ENCODE measurements at regions not wholly inside any gene's neighbourhood (a gene's known extent, or its start where the extent isn't known, plus 50 kb on each side); places are given as distances from the start of the nearest gene placed in this dataset.

GRCh38 chr11:91791171-91791468 is 433.5 kb upstream of the FAT3 start:
- DNase-seq (no peak), ATAC-seq (ENCODE audit: low read depth) (no peak)
- Mint-ChIP-seq H3K27ac (no peak overlapping the region), H3K9me3 (no peaks in the 10 kb centered on the region), H3K27me3 (no peaks in the 10 kb centered on the region), H3K36me3 (no peaks in the 10 kb centered on the region), H3K4me3 (no peak overlapping the region), H3K4me1 (peaks cover 2% of the 10 kb centered on the region)
- POLR2A ChIA-PET = no interaction called here

GRCh38 chr11:91790346-91791170 is 434.1 kb upstream of the FAT3 start:
- no peak overlapping the region for H3K27ac Mint-ChIP-seq
- no peak for DNase-seq
- no peak for ATAC-seq (ENCODE audit: low read depth)
- no peaks in the 10 kb centered on the region for H3K27me3 Mint-ChIP-seq
- peaks cover 2% of the 10 kb centered on the region for H3K4me1 Mint-ChIP-seq
- H3K4me3 Mint-ChIP-seq = no peak overlapping the region
- no peaks in the 10 kb centered on the region for H3K9me3 Mint-ChIP-seq
- POLR2A ChIA-PET = no interaction called here
- no peaks in the 10 kb centered on the region for H3K36me3 Mint-ChIP-seq

DNA sequence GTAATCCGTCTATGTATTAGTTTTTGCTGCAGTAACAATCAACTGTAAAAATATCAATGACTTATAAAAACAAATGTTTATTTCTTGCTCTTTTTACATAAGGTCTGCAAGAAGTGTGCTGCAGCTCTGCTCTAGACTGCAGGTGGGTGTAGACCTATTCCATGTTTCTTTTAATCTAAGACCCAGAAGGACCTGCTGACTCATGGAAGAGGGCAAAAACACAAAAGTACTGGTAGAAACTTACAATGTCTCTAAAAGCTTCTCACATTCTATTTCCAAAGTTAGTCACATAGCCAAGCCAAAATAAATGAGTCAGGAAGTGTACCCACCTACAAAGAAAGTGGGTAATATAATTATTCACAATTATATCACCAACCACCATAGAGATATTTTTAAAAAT is 435.9 kb upstream of the FAT3 start:
- Mint-ChIP-seq H3K4me3 (no peak overlapping the region), H3K4me1 (peaks cover 2% of the 10 kb centered on the region), H3K27ac (no peak overlapping the region), H3K27me3 (no peaks in the 10 kb centered on the region), H3K9me3 (peaks cover 2% of the 10 kb centered on the region), H3K36me3 (no peaks in the 10 kb centered on the region)
- ATAC-seq (ENCODE audit: low read depth) (no peak), DNase-seq (no peak)
- POLR2A ChIA-PET = no interaction called here

GRCh38 chr11:91786097-91786496 is 438.5 kb upstream of the FAT3 start:
- Mint-ChIP-seq H3K9me3 (peaks cover 7% of the 10 kb centered on the region), H3K27me3 (no peaks in the 10 kb centered on the region), H3K4me3 (no peak overlapping the region), H3K27ac (no peak overlapping the region), H3K36me3 (no peaks in the 10 kb centered on the region), H3K4me1 (peaks cover 2% of the 10 kb centered on the region)
- no peak for DNase-seq
- no peak for ATAC-seq (ENCODE audit: low read depth)
- POLR2A ChIA-PET = no interaction called here

- Mint-ChIP-seq H3K9me3 (peaks cover 7% of the 10 kb centered on the region), H3K4me1 (no peaks in the 10 kb centered on the region), H3K4me3 (no peak overlapping the region), H3K36me3 (no peaks in the 10 kb centered on the region), H3K27ac (no peak overlapping the region), H3K27me3 (no peaks in the 10 kb centered on the region)
- POLR2A ChIA-PET = no interaction called here
- no peak for DNase-seq
- no peak for ATAC-seq (ENCODE audit: low read depth)
Observed at GRCh38 chr11:91783173-91783572, 441.4 kb upstream of the FAT3 start.

GRCh38 chr11:91778758-91779157 is 445.9 kb upstream of the FAT3 start:
- H3K9me3 Mint-ChIP-seq = peaks cover 7% of the 10 kb centered on the region
- ATAC-seq (ENCODE audit: low read depth) (no peak), DNase-seq (no peak)
- H3K36me3 Mint-ChIP-seq = no peaks in the 10 kb centered on the region
- H3K27me3 Mint-ChIP-seq = no peaks in the 10 kb centered on the region
- H3K27ac Mint-ChIP-seq = no peak overlapping the region
- no peaks in the 10 kb centered on the region for H3K4me1 Mint-ChIP-seq
- H3K4me3 Mint-ChIP-seq = no peak overlapping the region
- POLR2A ChIA-PET = no interaction called here

- no peak overlapping the region for H3K27ac Mint-ChIP-seq
- no peaks in the 10 kb centered on the region for H3K36me3 Mint-ChIP-seq
- POLR2A ChIA-PET = no interaction called here
- peaks cover 2% of the 10 kb centered on the region for H3K9me3 Mint-ChIP-seq
- no peak overlapping the region for H3K4me3 Mint-ChIP-seq
- no peaks in the 10 kb centered on the region for H3K27me3 Mint-ChIP-seq
- DNase-seq = no peak
- ATAC-seq (ENCODE audit: low read depth) = no peak
- no peaks in the 10 kb centered on the region for H3K4me1 Mint-ChIP-seq
Observed at GRCh38 chr11:91776655-91777054, 448.0 kb upstream of the FAT3 start.

- H3K36me3 Mint-ChIP-seq = no peaks in the 10 kb centered on the region
- H3K27me3 Mint-ChIP-seq = no peaks in the 10 kb centered on the region
- no peaks in the 10 kb centered on the region for H3K4me1 Mint-ChIP-seq
- no peak overlapping the region for H3K4me3 Mint-ChIP-seq
- H3K27ac Mint-ChIP-seq = no peak overlapping the region
- DNase-seq = no peak
- peaks cover 2% of the 10 kb centered on the region for H3K9me3 Mint-ChIP-seq
- ATAC-seq (ENCODE audit: low read depth) = no peak
- POLR2A ChIA-PET = no interaction called here
Observed at GRCh38 chr11:91773090-91773489, 451.5 kb upstream of the FAT3 start.

GRCh38 chr11:91771961-91772360 is 452.7 kb upstream of the FAT3 start:
- no peaks in the 10 kb centered on the region for H3K4me1 Mint-ChIP-seq
- H3K27ac Mint-ChIP-seq = no peak overlapping the region
- no peaks in the 10 kb centered on the region for H3K36me3 Mint-ChIP-seq
- H3K27me3 Mint-ChIP-seq = no peaks in the 10 kb centered on the region
- no peak for ATAC-seq (ENCODE audit: low read depth)
- POLR2A ChIA-PET = no interaction called here
- DNase-seq = no peak
- no peak overlapping the region for H3K4me3 Mint-ChIP-seq
- H3K9me3 Mint-ChIP-seq = peaks cover under 1% of the 10 kb centered on the region

GRCh38 chr11:91768783-91769182 is 455.8 kb upstream of the FAT3 start:
- DNase-seq = no peak
- Mint-ChIP-seq H3K4me3 (no peak overlapping the region), H3K4me1 (no peaks in the 10 kb centered on the region), H3K27ac (no peak overlapping the region), H3K27me3 (no peaks in the 10 kb centered on the region), H3K9me3 (no peaks in the 10 kb centered on the region), H3K36me3 (no peaks in the 10 kb centered on the region)
- POLR2A ChIA-PET = no interaction called here
- ATAC-seq (ENCODE audit: low read depth) = no peak

DNA sequence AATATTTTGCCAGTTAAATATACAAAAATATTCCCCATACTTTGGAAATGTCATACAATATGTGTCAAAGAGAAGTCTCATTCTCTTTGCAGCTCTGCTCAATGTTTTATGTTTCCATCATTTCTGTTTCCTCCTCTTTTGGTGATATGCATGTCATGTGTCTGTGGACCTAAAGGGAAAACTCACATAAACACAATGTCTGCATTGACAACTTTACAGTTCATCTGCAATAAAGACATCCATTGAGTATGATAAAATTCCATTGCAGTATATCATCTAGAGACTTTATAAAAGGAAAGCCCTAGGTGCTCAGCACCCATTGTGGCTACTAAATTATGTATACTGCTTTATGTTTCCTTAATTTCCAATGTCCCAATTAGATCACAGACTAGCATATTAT is 461.3 kb upstream of the FAT3 start:
- H3K27ac Mint-ChIP-seq = no peak overlapping the region
- H3K9me3 Mint-ChIP-seq = peaks cover 1% of the 10 kb centered on the region
- DNase-seq (no peak), ATAC-seq (ENCODE audit: low read depth) (no peak)
- POLR2A ChIA-PET = no interaction called here
- no peaks in the 10 kb centered on the region for H3K27me3 Mint-ChIP-seq
- no peak overlapping the region for H3K4me3 Mint-ChIP-seq
- H3K36me3 Mint-ChIP-seq = no peaks in the 10 kb centered on the region
- no peaks in the 10 kb centered on the region for H3K4me1 Mint-ChIP-seq

DNA sequence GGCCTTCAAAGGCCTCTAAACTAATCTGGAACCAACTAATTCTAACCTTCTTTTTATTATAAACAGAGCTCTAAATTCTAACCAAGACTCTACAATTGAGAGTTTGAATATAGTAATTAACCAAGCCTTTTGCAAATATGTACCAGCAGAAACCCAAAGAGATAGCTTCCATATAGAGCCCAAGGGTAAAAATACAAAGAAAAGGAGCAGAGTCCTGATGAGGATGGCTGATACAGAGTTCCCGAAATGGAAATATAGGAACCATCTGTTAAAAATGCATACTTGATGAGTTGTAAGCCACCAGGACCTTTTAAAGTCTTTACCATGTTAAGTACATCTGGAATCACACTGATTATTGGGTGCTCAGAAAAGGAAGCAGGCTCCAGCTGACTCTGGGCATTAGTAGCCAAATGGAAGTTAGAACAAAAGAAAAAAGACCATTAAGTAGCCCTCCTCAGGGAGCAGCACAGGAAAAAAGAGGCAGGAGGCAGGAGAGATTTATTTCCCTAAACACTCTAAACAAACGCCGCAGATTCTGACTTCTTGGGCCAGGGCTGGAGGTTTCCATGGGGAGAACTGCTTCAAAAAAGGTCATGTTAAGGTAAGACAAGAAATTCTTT is 463.1 kb upstream of the FAT3 start:
- Mint-ChIP-seq H3K4me3 (no peak overlapping the region), H3K36me3 (no peaks in the 10 kb centered on the region), H3K27ac (no peak overlapping the region), H3K4me1 (no peaks in the 10 kb centered on the region), H3K9me3 (peaks cover 1% of the 10 kb centered on the region), H3K27me3 (no peaks in the 10 kb centered on the region)
- POLR2A ChIA-PET = no interaction called here
- DNase-seq (no peak), ATAC-seq (ENCODE audit: low read depth) (no peak)

DNA sequence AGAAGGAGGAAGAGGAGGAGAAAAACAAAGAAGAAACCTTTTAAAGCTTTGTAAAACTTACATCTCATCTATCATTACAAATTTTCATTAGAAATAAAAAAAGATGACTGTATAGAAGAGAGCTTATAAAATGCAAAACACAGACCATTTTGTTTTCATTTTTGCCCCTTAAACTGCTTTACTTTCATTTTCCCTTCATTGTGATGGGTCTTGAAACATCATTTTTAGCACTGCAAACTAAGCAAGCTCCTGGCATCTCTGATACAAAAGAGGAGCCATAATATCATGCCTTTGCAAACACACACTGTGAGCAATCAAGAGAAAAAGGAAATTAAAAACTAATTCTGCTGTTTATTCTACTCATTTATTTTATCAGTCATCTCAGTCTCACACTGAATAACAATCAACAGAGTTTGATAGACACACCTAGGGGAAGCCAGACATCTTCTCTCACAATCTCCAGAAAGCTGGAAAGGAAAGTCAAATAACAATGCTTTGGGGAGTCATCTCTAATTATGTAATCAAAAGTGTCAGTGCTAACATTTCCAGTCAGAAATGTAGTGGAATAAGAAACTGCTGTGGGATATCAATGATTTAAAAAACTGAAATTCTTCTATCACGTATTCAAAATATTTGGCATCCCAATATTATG is 467.7 kb upstream of the FAT3 start:
- POLR2A ChIA-PET = no interaction called here
- Mint-ChIP-seq H3K36me3 (no peaks in the 10 kb centered on the region), H3K27me3 (no peaks in the 10 kb centered on the region), H3K4me3 (no peak overlapping the region), H3K4me1 (no peaks in the 10 kb centered on the region), H3K9me3 (no peaks in the 10 kb centered on the region), H3K27ac (no peak overlapping the region)
- ATAC-seq (ENCODE audit: low read depth) = no peak
- DNase-seq = no peak

DNA sequence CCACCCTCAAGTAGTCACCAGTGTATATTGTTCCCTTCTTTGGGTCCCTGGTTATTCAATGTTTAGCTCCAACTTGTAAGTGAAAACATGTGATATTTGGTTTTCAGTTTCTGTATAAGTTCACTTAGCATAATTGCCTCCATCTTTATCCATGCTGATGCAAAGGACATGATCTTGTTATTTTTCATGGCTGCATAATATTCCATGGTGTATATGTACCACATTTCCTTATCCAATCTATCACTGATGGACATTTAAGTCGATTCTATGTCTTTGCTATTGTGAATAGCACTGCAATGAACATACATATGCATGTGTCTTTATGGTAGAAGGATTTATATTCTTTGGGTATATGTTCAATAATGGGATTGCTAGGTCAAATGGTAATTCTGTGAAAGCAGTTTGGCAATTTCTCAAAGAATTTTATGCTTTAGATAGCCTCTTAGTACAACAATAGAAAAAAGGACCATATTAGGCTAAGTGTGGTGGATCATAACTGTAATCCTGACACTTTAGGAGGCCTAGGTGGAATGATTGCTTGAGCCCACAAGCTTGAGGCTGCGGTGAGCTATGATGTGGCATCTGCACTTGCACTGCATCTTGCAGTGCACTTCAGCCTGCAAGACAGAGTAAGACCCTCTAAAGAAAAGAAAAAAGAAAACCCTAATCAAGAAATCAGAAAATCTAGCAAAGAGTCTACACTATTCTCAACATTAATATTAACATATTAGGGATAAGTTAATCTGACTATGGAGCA is 468.5 kb upstream of the FAT3 start:
- no peaks in the 10 kb centered on the region for H3K36me3 Mint-ChIP-seq
- H3K27me3 Mint-ChIP-seq = no peaks in the 10 kb centered on the region
- no peak for DNase-seq
- no peak for ATAC-seq (ENCODE audit: low read depth)
- no peak overlapping the region for H3K4me3 Mint-ChIP-seq
- H3K4me1 Mint-ChIP-seq = no peaks in the 10 kb centered on the region
- no peaks in the 10 kb centered on the region for H3K9me3 Mint-ChIP-seq
- POLR2A ChIA-PET = no interaction called here
- no peak overlapping the region for H3K27ac Mint-ChIP-seq

Data from activated naive CD8-positive, alpha-beta T cell treated with anti-CD3 and anti-CD28 coated beads, Interleukin-2, amount 10 ng/mL, durations not matched to agents 7 days and 5 days (primary cell).